Fibroblast of pulmonary artery (primary cell): ENCODE measurements at regions not wholly inside any gene's neighbourhood (a gene's known extent, or its start where the extent isn't known, plus 50 kb on each side); places are given as distances from the start of the nearest gene placed in this dataset.

Experiments
- DNase-seq: peaks from one replicate; pipeline ENCODE4 v3.0.0-alpha.2; 2010; ENCODE audit warnings: low read depth
- H3K4me3 ChIP-seq: replicated peaks from 2 replicates; pipeline ENCODE4 v1.5.1; 2011; ENCODE audit warnings: low read depth, mild to moderate bottlenecking, control low read depth, low read length, moderate library complexity
- TF ChIP-seq, protein P1 (sequence below): IDR thresholded peaks from 2 replicates; pipeline ENCODE4 v1.5.1; 2011; ENCODE audit warnings: mild to moderate bottlenecking, control low read depth, low read length, inconsistent platforms; ENCODE audit errors: missing control alignments

GRCh38 chr5:133721365-133721764 is 109.0 kb upstream of the FSTL4 start:
- no peak for DNase-seq
- H3K4me3 ChIP-seq, result no peak overlapping the region
- TF ChIP-seq, protein P1, sequence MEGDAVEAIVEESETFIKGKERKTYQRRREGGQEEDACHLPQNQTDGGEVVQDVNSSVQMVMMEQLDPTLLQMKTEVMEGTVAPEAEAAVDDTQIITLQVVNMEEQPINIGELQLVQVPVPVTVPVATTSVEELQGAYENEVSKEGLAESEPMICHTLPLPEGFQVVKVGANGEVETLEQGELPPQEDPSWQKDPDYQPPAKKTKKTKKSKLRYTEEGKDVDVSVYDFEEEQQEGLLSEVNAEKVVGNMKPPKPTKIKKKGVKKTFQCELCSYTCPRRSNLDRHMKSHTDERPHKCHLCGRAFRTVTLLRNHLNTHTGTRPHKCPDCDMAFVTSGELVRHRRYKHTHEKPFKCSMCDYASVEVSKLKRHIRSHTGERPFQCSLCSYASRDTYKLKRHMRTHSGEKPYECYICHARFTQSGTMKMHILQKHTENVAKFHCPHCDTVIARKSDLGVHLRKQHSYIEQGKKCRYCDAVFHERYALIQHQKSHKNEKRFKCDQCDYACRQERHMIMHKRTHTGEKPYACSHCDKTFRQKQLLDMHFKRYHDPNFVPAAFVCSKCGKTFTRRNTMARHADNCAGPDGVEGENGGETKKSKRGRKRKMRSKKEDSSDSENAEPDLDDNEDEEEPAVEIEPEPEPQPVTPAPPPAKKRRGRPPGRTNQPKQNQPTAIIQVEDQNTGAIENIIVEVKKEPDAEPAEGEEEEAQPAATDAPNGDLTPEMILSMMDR, result no peak

DNA sequence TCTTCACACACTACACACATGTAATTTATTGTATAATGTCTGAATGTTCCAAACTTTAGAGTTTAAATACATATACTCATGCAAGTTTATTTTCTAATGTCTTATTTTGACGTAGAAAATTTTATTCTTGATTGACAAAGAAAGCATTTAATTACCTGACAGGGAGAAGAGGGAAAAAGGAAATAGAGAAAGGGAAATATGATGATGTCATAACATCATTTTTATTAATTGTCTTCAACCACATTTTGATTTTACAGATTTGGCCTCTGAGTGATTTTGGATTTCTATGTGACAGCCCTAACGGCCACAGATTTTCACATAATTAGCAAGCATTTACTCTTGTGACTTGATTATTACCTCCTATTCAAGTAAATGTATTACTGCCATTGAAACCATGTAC is 106.1 kb upstream of the FSTL4 start:
- DNase-seq, result no peak
- TF ChIP-seq, protein P1, result no peak
- no peak overlapping the region for H3K4me3 ChIP-seq

- no peak for DNase-seq
- no peak overlapping the region for H3K4me3 ChIP-seq
- TF ChIP-seq, protein P1, result no peak
Measured at GRCh38 chr5:133716532-133717183, 104.3 kb upstream of the FSTL4 start.

DNA sequence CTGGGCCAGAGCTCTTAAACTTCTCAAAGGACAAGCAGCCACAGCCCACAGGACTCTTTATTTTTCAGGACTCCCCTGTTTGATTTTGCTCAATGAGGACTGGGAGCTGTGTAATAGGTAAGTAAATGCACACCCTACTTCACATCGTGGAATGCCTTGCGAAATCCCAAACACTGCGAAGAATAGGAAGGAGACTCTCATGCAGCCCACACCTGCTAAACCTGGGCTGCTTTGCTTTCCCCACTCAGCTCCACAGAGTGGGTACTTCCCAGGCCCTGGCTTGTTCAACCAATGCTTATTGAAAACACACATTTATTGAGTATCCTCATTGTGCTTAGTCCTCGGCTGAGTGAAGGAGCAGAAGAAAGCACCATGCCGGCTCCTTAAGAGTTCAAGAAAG is 103.3 kb upstream of the FSTL4 start:
- no peak for DNase-seq
- TF ChIP-seq, protein P1, result no peak

DNA sequence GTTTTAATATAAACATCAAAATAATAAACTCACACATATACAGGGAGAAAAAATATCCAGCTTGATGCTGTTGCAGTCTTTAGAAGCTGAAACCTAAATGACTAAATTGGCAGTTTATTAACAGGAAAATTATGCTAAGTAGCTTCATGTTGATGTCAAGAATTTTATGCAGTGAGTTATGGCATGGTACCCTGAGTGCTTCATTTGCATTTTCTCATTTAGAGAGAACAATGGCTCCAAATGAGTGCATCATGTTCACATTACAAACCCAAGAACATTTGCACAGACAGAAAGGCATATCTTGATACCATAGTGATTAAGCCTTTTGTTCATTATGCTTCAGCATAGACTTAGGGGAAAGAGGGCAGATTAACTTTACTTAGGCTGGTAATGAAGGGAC is 102.9 kb upstream of the FSTL4 start:
- H3K4me3 ChIP-seq, result no peak overlapping the region
- DNase-seq, result no peak
- TF ChIP-seq, protein P1, result no peak

More for the DNA sequence above, 103.3 kb upstream of the FSTL4 start:
- no peak overlapping the region for H3K4me3 ChIP-seq

DNA sequence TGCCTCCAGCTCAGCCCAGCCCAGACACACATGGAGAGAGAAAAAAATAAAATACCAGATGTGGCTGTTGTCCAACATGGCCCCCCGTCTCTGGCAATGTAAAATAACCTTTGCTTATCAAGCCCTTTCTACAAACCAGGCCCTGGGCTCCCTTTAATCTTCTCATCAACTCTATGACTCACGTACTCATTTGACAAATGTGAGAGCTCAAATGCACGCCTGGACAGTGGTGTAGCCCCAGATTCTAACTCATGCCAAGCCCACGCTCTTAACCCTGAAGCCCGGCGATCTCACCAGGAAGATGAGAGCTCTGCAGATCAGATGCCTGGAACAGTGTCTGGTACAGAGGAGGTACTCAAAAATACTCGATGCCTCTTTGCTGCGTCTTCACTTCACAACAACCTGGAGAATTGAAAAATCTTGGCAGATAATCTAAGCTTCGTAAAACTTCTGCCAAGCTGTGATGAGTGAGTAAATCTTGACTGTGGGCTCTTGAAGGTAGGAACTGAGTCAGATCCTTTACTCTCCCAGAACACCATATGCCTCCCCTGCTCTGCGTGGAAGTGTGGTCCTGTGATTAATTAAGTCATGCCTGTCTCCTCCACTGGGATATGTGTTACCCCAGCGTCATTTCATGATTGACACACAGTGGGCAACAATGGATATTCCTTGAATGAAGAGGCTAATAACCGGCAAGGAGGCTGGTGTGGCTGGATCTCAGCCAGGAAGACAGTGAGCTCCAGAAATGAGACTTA is 102.0 kb upstream of the FSTL4 start:
- TF ChIP-seq, protein P1, result no peak
- DNase-seq, result no peak
- H3K4me3 ChIP-seq, result no peak overlapping the region

- no peak for DNase-seq
- no peak overlapping the region for H3K4me3 ChIP-seq
- TF ChIP-seq, protein P1, result no peak
Measured at GRCh38 chr5:133713751-133714150, 101.4 kb upstream of the FSTL4 start.
